AG10803 (cell line): ENCODE measurements at regions not wholly inside any gene's neighbourhood (a gene's known extent, or its start where the extent isn't known, plus 50 kb on each side); places are given as distances from the start of the nearest gene placed in this dataset.
A peak's percentile ranks its signal among the peaks of the same experiment; 100 is the strongest.

ENCODE experiments used
- DNase-seq: peaks from one replicate; pipeline ENCODE4 v3.0.0; 2010; ENCODE audit warnings: low read depth
- H3K4me3 ChIP-seq: 2 replicates; pipeline ENCODE4 v1.5.1; 2011; ENCODE audit warnings: mild to moderate bottlenecking, low read length, control low read depth
- CTCF ChIP-seq: conservative IDR thresholded peaks from 2 replicates; pipeline ENCODE4 v1.5.1; 2011; ENCODE audit warnings: mild to moderate bottlenecking, low read length, control low read depth, inconsistent platforms

- no peak for TF ChIP-seq CTCF
- no peak overlapping the region for H3K4me3 ChIP-seq
- DNase-seq = peak; percentile 42
These were observed 130.0 kb upstream of the STX18 start for GRCh38 chr4:4671774-4672349.

- H3K4me3 ChIP-seq = no peak overlapping the region
- TF ChIP-seq CTCF = no peak
- DNase-seq = peak; percentile 26
These were observed 129.0 kb upstream of the STX18 start for GRCh38 chr4:4670869-4671268.

- DNase-seq = no peak
- no peak overlapping the region for H3K4me3 ChIP-seq
- TF ChIP-seq CTCF = no peak
These were observed 126.7 kb upstream of the STX18 start for GRCh38 chr4:4668355-4669210.

- no peak for TF ChIP-seq CTCF
- H3K4me3 ChIP-seq = peak overlapping the region; percentile 17; the same call in 1 of the 2 replicates
- DNase-seq = peak; percentile 78
These were observed 125.8 kb upstream of the STX18 start for GRCh38 chr4:4667622-4668081.

DNA sequence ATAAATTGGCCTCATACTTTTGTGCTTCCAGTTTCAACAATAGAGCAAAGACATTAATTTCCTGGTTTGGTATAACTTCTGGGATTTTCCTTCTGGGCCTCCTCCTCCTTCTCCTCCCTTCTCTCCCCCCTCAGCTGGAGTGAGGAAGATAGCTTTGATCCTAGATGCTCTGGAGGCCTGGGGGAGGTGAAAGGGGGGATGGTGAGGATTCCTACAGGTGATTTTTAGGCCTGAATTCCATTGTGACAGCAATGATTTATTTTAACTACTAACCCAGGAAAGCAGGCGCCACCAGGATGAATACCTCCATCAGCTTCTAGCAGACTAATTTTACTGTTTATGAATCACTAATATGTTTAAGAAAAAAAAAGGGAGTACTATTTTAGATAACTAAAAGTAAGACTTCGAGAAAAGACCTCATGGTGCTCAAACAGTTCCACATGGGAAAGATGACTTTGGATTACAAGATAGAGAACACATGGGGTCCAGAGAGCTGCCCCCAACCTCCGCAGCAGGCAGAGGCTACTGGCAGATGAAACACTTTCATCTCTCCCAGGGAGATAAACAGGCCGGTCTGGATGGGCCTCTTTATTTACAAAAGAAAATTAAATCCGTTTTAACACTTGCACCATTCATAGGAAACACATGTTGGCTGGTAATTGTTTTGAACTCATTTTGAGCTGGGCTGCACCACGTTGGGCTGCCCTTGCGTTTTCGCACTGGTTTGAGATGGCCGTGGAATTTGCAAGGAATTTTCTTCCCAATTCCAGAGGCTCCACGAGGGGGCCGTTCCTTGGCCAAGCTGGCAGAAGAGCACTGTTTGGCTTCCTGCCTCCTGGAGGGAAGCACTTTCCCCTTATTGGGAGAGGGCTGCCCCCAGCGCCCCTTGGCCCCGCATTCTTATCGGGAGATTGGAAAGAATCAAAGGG is 125.1 kb upstream of the STX18 start:
- DNase-seq = peak; percentile 93
- peak overlapping the region; percentile 17; the same call in 1 of the 2 replicates for H3K4me3 ChIP-seq

GRCh38 chr4:4666187-4666586 is 124.3 kb upstream of the STX18 start:
- no peak for TF ChIP-seq CTCF
- no peak for DNase-seq
- no peak overlapping the region for H3K4me3 ChIP-seq

More for the DNA sequence above, 125.1 kb upstream of the STX18 start:
- peak; percentile 42 for TF ChIP-seq CTCF
